ENCODE measurements at regions not wholly inside any gene's neighbourhood (a gene's known extent, or its start where the extent isn't known, plus 50 kb on each side); places are given as distances from the start of the nearest gene placed in this dataset.

GRCh38 chr13:110809871-110810486 lies 96.5 kb downstream of the ING1 start:
- TF ChIP-seq, protein P1, sequence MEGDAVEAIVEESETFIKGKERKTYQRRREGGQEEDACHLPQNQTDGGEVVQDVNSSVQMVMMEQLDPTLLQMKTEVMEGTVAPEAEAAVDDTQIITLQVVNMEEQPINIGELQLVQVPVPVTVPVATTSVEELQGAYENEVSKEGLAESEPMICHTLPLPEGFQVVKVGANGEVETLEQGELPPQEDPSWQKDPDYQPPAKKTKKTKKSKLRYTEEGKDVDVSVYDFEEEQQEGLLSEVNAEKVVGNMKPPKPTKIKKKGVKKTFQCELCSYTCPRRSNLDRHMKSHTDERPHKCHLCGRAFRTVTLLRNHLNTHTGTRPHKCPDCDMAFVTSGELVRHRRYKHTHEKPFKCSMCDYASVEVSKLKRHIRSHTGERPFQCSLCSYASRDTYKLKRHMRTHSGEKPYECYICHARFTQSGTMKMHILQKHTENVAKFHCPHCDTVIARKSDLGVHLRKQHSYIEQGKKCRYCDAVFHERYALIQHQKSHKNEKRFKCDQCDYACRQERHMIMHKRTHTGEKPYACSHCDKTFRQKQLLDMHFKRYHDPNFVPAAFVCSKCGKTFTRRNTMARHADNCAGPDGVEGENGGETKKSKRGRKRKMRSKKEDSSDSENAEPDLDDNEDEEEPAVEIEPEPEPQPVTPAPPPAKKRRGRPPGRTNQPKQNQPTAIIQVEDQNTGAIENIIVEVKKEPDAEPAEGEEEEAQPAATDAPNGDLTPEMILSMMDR (conservative IDR thresholded peaks at IDR 0.05; ENCODE audit: low read length), result no peak
- TF ChIP-seq EZH2phosphoT487 (IDR thresholded peaks at IDR 0.05; ENCODE audit: borderline replicate concordance, low read depth, low read length), result no peak
